HL-60 (cell line): ENCODE measurements at regions not wholly inside any gene's neighbourhood (a gene's known extent, or its start where the extent isn't known, plus 50 kb on each side); places are given as distances from the start of the nearest gene placed in this dataset.

Experiments used
- CTCF ChIP-seq: IDR thresholded peaks from one replicate; pipeline ENCODE4 v1.5.1; 2011; ENCODE audit warnings: low read length, control low read depth, inconsistent platforms; ENCODE audit not compliant: insufficient read depth
- GABPA ChIP-seq: IDR thresholded peaks from 2 replicates; pipeline ENCODE4 v1.6.1; 2012; ENCODE audit warnings: low read depth
- POLR2AphosphoS5 ChIP-seq: IDR thresholded peaks from 2 replicates; pipeline ENCODE4 v1.6.1; 2012; ENCODE audit warnings: low read depth
- TF ChIP-seq, protein P1 (sequence below): IDR thresholded peaks from 2 replicates; pipeline ENCODE4 v1.6.1; 2012; ENCODE audit warnings: low read depth; ENCODE audit not compliant: insufficient replicate concordance

DNA sequence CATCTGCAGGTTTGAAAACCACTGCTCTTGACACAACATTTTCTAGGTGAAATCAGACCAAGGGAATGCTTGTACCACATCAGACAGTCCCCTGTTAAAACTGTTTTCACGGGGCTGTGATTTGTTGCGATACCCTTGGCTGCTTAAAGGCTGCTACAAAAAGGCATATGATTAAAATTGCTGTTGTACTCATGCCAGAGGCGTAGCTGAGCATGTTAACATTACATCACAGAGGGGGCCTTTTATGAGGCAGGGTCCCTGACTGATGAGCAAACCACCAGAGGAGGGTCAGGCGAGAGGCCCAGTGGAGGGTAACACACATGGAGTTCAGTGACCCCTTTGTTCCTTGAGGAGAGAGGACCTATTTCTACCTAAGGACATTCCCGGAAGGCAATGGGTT lies 70.4 kb upstream of the CDYL start:
- TF ChIP-seq CTCF (no peak), GABPA (no peak), POLR2AphosphoS5 (no peak)
- TF ChIP-seq, protein P1, sequence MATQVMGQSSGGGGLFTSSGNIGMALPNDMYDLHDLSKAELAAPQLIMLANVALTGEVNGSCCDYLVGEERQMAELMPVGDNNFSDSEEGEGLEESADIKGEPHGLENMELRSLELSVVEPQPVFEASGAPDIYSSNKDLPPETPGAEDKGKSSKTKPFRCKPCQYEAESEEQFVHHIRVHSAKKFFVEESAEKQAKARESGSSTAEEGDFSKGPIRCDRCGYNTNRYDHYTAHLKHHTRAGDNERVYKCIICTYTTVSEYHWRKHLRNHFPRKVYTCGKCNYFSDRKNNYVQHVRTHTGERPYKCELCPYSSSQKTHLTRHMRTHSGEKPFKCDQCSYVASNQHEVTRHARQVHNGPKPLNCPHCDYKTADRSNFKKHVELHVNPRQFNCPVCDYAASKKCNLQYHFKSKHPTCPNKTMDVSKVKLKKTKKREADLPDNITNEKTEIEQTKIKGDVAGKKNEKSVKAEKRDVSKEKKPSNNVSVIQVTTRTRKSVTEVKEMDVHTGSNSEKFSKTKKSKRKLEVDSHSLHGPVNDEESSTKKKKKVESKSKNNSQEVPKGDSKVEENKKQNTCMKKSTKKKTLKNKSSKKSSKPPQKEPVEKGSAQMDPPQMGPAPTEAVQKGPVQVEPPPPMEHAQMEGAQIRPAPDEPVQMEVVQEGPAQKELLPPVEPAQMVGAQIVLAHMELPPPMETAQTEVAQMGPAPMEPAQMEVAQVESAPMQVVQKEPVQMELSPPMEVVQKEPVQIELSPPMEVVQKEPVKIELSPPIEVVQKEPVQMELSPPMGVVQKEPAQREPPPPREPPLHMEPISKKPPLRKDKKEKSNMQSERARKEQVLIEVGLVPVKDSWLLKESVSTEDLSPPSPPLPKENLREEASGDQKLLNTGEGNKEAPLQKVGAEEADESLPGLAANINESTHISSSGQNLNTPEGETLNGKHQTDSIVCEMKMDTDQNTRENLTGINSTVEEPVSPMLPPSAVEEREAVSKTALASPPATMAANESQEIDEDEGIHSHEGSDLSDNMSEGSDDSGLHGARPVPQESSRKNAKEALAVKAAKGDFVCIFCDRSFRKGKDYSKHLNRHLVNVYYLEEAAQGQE, result no peak
